HepG2 (cell line): ENCODE measurements at regions not wholly inside any gene's neighbourhood (a gene's known extent, or its start where the extent isn't known, plus 50 kb on each side); places are given as distances from the start of the nearest gene placed in this dataset.

Source experiments
- CEBPB ChIP-seq: IDR thresholded peaks from 2 replicates; pipeline ENCODE4 v1.6.1; 2011; ENCODE audit warnings: low read depth, low read length, improper control_type of control experiment, borderline replicate concordance
- CHCHD3 ChIP-seq: sonication (generic); formaldehyde crosslinking; IDR thresholded peaks from 2 replicates; pipeline ENCODE4 v1.8.0; 2022; ENCODE audit warnings: mild to moderate bottlenecking, missing genetic modification reagents, moderate library complexity
- HNF1B ChIP-seq: sonication (generic); formaldehyde crosslinking; IDR thresholded peaks from 2 replicates; pipeline ENCODE4 v1.5.1; 2020; ENCODE audit warnings: mild to moderate bottlenecking, moderate library complexity, missing genetic modification reagents
- MEIS1 ChIP-seq: sonication (generic); formaldehyde crosslinking; IDR thresholded peaks from 2 replicates; pipeline ENCODE4 v1.9.0; 2021; ENCODE audit warnings: mild to moderate bottlenecking, missing genetic modification reagents, moderate library complexity, borderline replicate concordance
- NRL ChIP-seq: sonication (generic); formaldehyde crosslinking; IDR thresholded peaks from 2 replicates; pipeline ENCODE4 v1.5.0; 2020; ENCODE audit warnings: missing genetic modification reagents, mild to moderate bottlenecking, moderate library complexity, borderline replicate concordance
- RFXANK ChIP-seq: IDR thresholded peaks from 2 replicates; pipeline ENCODE4 v1.6.1; 2016
- SMC3 ChIP-seq: IDR thresholded peaks from 2 replicates; pipeline ENCODE4 v1.6.1; 2011; ENCODE audit warnings: low read length, improper control_type of control experiment
- STAG1 ChIP-seq: sonication (generic); formaldehyde crosslinking; IDR thresholded peaks from 2 replicates; pipeline ENCODE4 v1.4.0; 2020; ENCODE audit warnings: missing genetic modification reagents
- TEF ChIP-seq: sonication (generic); formaldehyde crosslinking; IDR thresholded peaks from 2 replicates; pipeline ENCODE4 v1.5.0; 2020; ENCODE audit warnings: missing genetic modification reagents
- ZBTB49 ChIP-seq: sonication (generic); formaldehyde crosslinking; IDR thresholded peaks from 2 replicates; pipeline ENCODE4 v1.4.0; 2020; ENCODE audit warnings: missing genetic modification reagents, borderline replicate concordance
- ZNF597 ChIP-seq: sonication (generic); formaldehyde crosslinking; IDR thresholded peaks from 2 replicates; pipeline ENCODE4 v1.5.0; 2020; ENCODE audit warnings: missing genetic modification reagents
- ZNF780A ChIP-seq: sonication (generic); formaldehyde crosslinking; IDR thresholded peaks from 2 replicates; pipeline ENCODE4 v1.8.0; 2022; ENCODE audit warnings: mild to moderate bottlenecking, missing genetic modification reagents, moderate library complexity
- TF ChIP-seq, protein P1 (sequence below): IDR thresholded peaks from 2 replicates; pipeline ENCODE4 v1.6.1; 2012; ENCODE audit warnings: low read length, improper control_type of control experiment
- TF ChIP-seq, protein P2 (sequence below): sonication (generic); formaldehyde crosslinking; conservative IDR thresholded peaks from 2 replicates; pipeline ENCODE4 v1.4.0; 2020; ENCODE audit warnings: mild to moderate bottlenecking, missing genetic modification reagents, moderate library complexity
- TF ChIP-seq, protein P3 (sequence below): sonication (generic); formaldehyde crosslinking; IDR thresholded peaks from 2 replicates; pipeline ENCODE4 v1.4.0; 2020; ENCODE audit warnings: missing genetic modification reagents, borderline replicate concordance

- TF ChIP-seq, protein P1, sequence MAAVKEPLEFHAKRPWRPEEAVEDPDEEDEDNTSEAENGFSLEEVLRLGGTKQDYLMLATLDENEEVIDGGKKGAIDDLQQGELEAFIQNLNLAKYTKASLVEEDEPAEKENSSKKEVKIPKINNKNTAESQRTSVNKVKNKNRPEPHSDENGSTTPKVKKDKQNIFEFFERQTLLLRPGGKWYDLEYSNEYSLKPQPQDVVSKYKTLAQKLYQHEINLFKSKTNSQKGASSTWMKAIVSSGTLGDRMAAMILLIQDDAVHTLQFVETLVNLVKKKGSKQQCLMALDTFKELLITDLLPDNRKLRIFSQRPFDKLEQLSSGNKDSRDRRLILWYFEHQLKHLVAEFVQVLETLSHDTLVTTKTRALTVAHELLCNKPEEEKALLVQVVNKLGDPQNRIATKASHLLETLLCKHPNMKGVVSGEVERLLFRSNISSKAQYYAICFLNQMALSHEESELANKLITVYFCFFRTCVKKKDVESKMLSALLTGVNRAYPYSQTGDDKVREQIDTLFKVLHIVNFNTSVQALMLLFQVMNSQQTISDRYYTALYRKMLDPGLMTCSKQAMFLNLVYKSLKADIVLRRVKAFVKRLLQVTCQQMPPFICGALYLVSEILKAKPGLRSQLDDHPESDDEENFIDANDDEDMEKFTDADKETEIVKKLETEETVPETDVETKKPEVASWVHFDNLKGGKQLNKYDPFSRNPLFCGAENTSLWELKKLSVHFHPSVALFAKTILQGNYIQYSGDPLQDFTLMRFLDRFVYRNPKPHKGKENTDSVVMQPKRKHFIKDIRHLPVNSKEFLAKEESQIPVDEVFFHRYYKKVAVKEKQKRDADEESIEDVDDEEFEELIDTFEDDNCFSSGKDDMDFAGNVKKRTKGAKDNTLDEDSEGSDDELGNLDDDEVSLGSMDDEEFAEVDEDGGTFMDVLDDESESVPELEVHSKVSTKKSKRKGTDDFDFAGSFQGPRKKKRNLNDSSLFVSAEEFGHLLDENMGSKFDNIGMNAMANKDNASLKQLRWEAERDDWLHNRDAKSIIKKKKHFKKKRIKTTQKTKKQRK: no peak
- no peak for TF ChIP-seq ZNF597 (CRISPR knock-in tag)
- no peak for TF ChIP-seq STAG1 (CRISPR knock-in tag)
- no peak for TF ChIP-seq ZNF780A (CRISPR knock-in tag)
- no peak for TF ChIP-seq RFXANK (CRISPR knock-in tag)
- no peak for TF ChIP-seq NRL (CRISPR knock-in tag)
- no peak for TF ChIP-seq SMC3
- TF ChIP-seq, protein P2, sequence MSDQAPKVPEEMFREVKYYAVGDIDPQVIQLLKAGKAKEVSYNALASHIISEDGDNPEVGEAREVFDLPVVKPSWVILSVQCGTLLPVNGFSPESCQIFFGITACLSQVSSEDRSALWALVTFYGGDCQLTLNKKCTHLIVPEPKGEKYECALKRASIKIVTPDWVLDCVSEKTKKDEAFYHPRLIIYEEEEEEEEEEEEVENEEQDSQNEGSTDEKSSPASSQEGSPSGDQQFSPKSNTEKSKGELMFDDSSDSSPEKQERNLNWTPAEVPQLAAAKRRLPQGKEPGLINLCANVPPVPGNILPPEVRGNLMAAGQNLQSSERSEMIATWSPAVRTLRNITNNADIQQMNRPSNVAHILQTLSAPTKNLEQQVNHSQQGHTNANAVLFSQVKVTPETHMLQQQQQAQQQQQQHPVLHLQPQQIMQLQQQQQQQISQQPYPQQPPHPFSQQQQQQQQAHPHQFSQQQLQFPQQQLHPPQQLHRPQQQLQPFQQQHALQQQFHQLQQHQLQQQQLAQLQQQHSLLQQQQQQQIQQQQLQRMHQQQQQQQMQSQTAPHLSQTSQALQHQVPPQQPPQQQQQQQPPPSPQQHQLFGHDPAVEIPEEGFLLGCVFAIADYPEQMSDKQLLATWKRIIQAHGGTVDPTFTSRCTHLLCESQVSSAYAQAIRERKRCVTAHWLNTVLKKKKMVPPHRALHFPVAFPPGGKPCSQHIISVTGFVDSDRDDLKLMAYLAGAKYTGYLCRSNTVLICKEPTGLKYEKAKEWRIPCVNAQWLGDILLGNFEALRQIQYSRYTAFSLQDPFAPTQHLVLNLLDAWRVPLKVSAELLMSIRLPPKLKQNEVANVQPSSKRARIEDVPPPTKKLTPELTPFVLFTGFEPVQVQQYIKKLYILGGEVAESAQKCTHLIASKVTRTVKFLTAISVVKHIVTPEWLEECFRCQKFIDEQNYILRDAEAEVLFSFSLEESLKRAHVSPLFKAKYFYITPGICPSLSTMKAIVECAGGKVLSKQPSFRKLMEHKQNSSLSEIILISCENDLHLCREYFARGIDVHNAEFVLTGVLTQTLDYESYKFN (CRISPR knock-in tag): 0 out of 2 replicates have a peak, but pooled peaks have one; percentile 44
- no peak for TF ChIP-seq ZBTB49
- TF ChIP-seq, protein P3, sequence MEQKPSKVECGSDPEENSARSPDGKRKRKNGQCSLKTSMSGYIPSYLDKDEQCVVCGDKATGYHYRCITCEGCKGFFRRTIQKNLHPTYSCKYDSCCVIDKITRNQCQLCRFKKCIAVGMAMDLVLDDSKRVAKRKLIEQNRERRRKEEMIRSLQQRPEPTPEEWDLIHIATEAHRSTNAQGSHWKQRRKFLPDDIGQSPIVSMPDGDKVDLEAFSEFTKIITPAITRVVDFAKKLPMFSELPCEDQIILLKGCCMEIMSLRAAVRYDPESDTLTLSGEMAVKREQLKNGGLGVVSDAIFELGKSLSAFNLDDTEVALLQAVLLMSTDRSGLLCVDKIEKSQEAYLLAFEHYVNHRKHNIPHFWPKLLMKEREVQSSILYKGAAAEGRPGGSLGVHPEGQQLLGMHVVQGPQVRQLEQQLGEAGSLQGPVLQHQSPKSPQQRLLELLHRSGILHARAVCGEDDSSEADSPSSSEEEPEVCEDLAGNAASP (CRISPR knock-in tag): no peak
- TF ChIP-seq HNF1B (CRISPR knock-in tag): no peak
- TF ChIP-seq TEF (CRISPR knock-in tag): no peak
- no peak for TF ChIP-seq MEIS1 (CRISPR knock-in tag)
- TF ChIP-seq CHCHD3 (CRISPR knock-in tag): no peak
- TF ChIP-seq CEBPB: peak; percentile 25; the same call in 1 of the 2 replicates
Measured at GRCh38 chr9:78399153-78399552, 102.2 kb downstream of the PSAT1 start (continued).
